ENCODE measurements at regions not wholly inside any gene's neighbourhood (a gene's known extent, or its start where the extent isn't known, plus 50 kb on each side); places are given as distances from the start of the nearest gene placed in this dataset.

DNA sequence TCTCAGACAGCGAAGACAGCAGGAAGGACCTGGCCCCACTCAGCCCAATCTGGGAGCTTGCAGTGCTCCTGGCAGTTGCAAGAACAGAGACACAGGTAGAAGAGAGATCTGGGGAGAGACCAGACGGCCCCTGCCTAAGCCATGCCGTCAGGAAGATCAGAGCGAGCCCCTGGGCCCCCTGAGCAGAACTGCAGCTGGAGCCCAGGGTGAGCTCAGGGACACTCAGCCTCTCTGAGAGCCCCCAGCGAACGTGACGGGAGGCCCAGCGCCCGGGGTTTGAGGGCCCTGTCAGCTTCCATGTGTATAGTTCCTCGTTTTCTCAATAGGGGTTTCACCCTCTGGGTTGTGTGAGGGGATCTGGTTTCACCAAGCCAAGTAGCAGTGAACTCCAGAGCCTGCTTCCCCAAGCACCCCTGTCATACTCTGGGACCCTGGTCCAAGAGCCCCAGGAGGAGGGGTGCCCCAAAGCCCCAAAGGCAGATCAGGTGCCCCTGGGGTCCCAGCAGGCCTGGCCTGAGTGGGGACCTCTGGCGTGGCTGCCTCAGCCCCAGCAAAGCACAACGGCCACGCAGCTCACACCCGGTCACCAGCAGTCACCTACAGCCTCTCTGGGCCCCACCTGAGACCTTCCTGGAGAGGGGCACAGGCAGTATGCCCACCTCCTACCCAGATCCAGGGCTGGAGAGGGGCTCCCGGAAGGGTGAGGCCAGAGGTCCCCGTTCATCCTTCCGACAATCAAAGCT lies 431.3 kb upstream of the MYT1L start:
- in situ Hi-C loops (cut with HindIII; ENCODE audit: low sequenced_read_pairs), result no loop called here

DNA sequence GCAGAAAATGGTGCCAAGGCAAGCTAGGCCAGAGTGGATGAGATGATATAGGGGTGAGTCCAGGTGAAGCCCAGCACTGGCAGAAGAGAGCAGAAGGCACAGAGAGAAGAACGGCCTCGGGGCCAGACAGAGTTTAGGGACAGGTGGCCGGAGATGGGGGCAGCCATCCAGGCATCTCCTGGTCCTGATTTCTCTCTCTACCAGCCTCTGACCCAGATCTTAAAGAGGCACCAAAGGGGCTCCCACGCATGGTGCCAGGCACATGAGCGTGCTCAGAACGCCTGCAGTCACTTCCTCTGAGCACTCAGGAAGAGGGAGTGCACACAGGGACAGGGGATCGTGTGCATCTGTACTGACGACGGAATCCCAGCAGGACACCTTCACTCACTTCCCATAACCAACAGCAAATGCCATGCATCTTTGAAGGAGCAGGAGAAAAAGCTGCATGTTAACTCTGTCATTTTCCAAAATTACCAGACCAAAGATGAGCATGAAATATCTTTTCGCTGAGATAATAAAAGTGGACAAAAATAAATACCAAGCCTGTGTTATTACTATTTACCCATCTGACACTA lies 427.8 kb upstream of the MYT1L start:
- in situ Hi-C loops (cut with HindIII; ENCODE audit: low sequenced_read_pairs), result no loop called here

DNA sequence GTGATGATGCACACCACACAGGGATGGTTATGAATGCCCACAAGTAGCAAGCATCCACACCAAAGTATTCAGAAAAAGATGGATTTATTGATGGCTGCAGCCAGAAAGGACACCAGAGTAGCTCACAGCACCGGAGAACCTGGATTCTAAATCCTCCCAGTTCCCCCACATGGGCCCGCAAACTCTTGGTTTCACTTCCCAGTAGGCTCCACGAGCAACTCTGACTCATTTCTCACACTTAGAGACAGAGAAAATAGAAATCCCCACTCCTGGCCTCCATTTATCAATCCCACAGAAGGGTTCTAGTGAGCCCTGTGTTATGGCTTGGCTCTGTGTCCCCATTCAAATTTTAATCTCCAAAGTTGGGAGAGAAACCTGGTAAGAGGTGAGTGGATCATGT lies 426.7 kb upstream of the MYT1L start:
- in situ Hi-C loops (cut with HindIII; ENCODE audit: low sequenced_read_pairs), result no loop called here

DNA sequence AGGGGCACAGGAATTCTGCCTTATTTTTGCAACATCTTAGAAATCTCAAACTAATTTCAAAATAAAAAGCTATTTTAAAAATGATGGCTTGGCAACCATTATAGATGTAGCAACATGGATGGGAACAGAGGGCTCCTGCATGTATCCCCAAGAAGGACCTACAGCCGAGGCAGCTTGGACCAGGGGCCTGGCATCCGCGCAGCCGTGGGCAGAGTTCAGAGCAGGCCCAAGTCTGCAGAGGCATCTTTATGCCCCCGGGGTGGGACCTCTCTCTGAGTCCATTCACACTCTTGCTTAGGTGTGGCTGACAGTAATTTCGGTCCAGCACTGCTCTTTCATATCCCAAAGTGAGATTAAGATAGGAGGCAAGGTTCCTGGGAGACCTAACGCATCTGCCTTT lies 425.8 kb upstream of the MYT1L start:
- in situ Hi-C loops (cut with HindIII; ENCODE audit: low sequenced_read_pairs), result no loop called here

DNA sequence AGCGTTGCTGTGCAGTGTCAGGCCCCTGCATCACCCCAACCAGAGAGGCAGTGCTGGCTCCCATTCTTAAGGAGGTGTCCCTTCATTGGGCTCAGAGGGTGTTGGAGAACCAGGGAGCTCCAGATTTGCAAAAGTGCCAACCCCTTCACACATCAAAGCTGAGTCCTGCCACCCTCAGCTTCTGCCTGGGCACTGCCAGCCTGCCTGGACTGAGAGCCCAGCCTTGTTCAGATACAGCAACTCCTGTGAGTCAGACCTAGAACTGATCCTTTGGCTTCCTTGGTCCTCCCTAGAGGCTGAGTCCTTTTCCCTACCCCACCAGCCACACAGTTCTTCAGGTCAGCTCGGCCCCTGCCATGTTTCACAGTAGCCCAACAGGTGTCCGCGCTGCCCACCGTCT lies 424.9 kb upstream of the MYT1L start:
- in situ Hi-C loops (cut with HindIII; ENCODE audit: low sequenced_read_pairs), result no loop called here

DNA sequence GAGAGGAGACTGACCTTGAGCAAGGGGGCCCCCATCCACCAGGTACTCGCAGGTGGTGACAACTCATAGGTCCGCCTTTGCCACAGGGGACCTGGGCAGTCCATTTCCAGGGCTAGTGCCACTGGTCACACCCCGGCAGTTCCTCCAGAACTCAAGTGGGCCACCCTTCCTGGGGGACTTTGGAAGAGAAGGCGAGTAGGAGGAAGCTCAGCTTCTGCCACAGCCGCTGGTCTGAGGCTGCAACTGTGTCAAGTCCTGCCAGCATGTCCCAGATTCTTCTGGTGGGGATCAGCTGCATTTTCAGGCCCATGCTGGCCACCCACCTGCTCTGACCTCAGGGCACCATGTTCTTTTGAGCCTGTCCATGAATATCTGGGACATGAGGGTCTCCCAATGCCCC lies 423.9 kb upstream of the MYT1L start:
- in situ Hi-C loops (cut with HindIII; ENCODE audit: low sequenced_read_pairs), result no loop called here

DNA sequence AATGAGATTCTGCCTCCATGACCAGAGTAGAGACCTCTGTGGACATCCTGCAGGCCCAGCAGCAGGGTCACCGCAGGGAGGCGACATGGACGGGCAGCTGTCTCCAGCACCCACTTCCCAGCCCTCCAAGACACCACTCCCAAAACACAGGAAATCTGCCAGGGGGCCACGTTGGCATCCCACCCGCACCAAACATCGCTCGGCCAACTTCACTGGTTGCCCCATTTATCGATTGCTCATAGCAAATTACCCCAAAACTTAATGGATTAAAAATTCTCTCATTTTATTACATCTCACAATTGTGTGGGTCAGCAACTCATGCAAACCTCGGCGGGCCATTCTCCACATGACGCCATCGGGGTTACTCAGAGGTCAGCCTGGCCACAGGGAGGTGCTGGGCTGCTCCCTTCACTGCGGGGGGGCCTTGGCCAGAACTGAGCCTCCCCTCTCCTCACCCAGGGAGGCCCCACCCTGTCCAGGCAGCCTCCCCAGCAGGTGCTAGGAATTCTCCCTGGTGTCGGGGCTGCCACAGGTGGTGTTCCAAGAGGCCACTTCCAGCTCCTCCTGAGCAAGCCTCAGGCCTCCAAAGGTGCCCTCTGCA lies 420.7 kb upstream of the MYT1L start:
- in situ Hi-C loops (cut with HindIII; ENCODE audit: low sequenced_read_pairs), result no loop called here

DNA sequence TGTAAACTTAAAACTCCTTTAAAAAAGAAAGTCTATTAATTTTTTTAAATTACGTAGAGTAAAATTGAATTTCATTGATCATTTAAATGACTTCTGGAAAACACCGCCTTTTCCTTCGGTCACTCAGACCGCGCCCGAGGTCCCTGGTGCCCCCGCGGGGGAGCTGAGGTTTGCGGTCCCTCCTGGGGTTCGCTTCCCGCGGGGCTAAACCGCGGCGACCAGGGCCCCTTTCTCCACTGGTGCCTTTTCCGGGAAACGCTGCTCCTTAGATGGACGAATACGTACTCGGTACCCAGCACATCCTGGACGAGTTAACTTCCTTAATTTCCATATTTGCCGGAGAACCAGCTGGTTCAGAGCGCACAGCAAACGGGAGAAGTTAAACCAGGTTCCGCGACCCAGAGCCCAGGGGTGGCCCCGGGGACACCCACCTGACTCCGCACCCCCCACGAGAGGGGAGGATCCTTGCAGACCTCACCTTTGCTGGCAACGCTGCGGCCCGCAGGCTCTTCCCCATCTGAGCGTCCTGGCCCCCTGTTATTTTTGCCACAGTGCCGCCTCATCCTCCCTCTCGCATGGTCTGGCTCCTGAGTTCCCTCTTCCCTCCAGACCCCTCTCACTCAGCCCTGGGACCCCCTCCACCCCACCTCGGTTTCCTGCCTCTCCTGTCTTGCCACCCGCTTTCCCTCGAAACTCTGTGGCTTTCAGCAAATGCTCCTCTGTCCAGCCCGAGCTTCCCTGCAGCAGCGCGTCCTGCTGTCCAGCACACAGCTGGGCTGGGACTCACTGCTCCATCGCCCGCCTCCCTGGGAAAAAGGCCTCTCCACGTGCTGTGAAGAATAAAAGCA lies 420.0 kb upstream of the MYT1L start:
- in situ Hi-C loops (cut with HindIII; ENCODE audit: low sequenced_read_pairs), result no loop called here

DNA sequence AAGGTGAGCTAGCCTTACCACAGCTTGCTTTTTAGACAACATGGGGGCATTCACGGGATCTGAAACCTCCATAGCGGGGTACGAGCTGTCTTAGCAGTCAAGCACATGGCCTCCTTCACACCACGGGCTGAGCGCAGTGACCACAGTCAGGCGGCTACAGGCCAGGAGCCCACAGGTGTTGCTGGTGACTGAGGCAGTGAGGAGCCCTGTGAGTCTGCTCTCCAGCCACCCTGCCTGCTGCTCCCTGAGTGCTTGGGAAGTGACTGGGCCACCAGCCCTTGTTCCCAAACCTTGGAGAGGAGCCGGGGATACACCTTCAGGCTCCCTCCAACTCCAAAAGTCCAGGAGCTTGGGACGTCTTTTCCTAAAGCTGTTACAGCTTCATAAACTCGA lies 418.1 kb upstream of the MYT1L start:
- in situ Hi-C loops (cut with HindIII; ENCODE audit: low sequenced_read_pairs), result no loop called here

DNA sequence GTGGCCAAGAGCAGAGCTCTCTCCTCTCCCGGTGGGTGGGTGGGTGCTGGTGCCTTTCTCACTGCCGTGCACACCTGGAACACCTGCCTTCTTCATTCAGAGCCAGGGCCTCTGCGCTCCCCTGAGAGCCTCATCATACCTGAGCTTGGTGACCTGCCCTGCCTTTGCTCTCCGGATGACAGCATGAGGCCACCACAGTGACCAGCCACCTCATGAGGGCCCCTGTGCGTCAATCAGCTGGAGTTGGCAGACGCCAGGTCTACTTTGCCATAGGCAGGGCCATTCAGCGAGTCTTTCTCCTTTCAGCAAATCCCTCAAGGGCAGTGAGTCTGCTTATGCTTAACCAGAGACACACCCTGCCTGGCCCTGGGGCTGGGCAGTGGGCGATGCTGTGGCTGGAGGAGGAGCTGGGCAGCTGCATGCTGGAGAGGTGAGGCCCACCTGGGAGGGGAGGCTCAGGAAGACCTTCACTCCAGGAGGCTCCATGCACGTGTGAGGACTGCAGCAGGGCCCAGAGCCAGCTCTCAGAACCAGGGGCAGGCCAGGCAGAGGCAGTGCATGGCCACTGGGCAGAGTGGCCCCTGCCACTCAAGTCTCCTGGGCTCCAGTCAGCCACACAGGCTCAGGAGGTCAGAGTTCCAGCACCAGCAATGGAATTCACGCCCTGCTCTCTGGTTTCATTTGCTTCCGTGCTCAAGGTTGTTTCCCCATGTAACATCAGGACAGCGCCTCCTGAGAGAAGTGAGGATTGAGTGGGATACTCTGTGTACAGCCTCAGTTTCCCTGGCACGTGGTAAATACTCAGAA lies 417.5 kb upstream of the MYT1L start:
- in situ Hi-C loops (cut with HindIII; ENCODE audit: low sequenced_read_pairs), result no loop called here

DNA sequence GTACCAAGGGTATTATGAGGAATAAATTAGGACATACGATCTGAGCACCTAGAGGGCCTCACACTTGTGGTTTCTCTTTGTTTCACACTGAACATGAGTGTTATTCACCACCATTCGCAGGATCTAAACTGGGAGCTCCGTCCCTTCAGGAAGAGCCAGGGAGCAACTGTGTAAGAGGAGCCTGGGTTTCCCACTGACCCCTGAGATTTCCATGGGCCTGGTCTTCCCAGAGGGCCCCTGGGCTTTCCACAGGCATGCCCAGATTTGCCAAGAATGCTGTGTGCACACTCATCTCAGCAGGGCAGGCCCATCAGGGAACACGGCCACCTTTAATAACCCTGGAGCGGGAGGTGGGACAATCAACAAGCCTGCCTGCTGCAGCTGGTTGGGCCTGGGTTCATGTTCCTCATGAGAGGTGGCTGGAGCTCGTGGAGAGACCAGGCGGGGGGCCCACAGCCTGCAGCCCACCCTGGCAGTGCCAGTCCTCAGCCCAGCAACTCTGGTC lies 416.8 kb upstream of the MYT1L start:
- in situ Hi-C loops (cut with HindIII; ENCODE audit: low sequenced_read_pairs), result no loop called here

DNA sequence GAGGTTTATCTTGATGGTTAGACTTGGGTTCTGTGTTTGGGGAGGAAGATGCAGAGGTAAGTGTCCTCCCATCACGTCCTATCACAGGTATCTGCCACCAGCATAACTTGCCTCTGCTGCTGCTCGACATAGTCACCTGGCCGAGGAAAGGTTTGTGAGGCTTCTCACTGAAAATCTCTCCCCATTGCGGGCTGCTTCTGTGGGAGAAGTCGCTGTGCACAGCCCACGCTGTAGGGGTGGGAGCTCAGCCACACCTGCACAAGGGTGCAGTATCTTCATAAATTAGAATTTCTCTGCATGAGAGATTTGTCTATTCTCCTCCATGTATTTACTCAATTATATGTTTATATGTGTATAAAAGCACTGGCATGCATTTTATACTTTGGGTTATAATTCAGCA lies 415.7 kb upstream of the MYT1L start:
- in situ Hi-C loops (cut with HindIII; ENCODE audit: low sequenced_read_pairs), result no loop called here

DNA sequence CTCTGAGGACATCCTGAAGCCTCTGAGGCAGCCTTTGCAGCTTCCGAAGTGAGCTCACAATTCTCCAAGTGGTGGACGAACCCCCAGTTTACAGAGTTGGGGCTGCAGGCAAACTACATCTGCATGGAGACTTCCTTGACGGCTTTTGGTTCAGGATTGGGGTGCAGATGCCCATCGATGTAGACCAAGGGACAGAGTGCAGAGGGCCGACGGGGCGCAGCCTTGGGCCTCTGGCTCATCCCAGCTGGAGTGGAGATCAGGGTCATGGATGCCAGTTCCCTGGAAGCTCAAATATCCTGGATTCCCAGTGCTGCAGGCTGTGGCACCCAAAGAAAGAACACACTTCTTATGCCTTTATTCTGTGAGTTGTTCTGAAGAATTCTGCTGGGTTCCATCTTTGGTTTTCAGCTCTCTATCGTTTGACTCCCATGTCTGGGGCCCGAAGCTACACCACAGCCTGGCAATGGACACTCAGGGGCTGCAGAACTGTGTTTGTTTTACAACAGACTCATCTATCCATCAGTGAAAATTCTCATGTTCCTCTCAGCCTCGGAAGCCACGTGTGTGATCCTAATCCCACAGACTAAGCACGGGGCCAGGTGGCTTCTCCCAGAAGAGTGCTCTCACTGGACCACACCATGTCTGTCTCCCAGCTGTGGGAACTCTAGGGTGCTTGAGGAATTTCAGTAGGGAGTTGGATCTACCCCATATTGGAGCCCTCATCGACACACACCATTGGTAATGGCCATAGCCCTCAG lies 414.1 kb upstream of the MYT1L start:
- in situ Hi-C loops (cut with HindIII; ENCODE audit: low sequenced_read_pairs), result no loop called here

DNA sequence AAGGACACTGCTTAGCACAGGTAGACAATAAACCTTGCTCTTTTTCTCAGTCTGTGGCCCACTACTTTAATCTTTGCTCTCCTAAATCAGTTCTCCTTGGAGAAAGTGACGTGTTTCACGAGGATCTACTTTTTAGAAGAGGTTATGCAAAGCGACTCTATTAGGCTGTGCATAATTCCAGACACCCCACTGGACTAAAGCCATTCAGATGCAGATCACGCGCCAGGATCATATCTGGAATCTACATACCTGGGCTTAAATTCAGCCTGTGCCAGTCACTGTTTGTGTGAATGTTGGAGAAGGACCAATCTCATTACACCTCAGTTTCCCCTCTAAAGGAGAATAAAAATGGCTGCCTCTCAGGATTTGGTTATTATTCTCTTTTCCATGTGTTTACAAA lies 413.0 kb upstream of the MYT1L start:
- in situ Hi-C loops (cut with HindIII; ENCODE audit: low sequenced_read_pairs), result no loop called here

DNA sequence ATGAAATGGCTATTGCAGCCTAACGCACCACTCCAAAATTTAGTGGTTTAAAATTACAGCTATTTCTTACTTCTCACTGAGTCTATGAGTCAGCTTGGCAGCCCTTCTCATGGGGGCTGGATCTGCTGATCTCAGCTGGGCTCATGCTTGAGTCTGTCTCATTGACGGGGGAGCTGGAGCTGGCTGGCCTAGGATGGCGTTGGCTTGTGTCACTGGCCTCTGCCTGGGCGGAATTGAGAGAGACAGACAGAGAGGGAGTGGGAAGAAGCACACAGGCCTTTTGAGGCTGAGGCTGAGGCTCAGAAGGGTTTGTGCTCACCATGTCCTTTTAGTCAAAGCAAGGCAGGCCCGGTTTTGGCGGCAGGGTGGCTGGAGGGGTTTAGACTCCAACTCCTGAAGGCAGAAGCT lies 412.1 kb upstream of the MYT1L start:
- in situ Hi-C loops (cut with HindIII; ENCODE audit: low sequenced_read_pairs), result no loop called here

DNA sequence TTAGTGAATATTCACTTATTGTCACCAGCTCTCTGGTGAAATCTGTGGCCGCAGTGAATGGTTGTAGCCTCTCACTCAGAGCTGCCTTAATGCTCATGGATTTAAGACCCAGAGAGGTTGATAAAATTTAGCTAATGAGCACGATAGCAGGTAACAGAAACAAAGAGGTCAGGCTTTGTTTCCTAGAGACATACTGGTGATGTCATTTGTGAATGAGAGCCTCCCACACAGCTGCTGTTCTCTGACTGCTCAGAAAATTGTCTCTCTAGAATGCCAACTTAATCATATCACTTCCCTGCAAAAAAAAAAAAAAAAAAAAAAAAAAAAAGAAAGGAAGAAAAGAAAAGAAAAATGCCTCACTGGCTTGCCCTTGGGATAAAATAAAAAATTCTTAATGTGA lies 411.7 kb upstream of the MYT1L start:
- in situ Hi-C loops (cut with HindIII; ENCODE audit: low sequenced_read_pairs), result no loop called here

DNA sequence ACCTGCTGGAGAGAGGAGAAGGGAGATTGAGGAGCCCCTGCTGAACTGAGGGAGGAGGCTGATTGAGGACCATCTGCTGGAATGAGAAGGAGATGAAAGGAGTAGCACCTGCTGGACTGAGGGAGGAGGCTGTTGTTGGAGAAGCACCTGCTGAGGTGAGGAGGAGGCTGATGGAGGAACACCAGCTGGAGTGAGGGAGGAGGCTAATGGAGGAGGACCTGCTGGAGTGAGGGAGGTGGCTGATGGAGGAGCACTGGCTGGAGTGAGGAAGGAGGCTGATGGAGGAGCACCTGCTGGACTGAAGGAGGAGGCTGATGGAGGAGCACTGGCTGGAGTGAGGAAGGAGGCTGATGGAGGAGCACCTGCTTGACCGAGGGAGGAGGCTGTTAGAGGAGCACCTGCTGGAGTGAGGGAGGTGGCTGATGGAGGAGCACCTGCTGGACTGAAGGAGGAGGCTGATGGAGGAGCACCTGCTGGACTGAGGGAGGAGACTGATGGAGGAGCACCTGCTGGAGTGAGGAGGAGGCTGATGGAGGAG lies 409.2 kb upstream of the MYT1L start:
- in situ Hi-C loops (cut with HindIII; ENCODE audit: low sequenced_read_pairs), result no loop called here

DNA sequence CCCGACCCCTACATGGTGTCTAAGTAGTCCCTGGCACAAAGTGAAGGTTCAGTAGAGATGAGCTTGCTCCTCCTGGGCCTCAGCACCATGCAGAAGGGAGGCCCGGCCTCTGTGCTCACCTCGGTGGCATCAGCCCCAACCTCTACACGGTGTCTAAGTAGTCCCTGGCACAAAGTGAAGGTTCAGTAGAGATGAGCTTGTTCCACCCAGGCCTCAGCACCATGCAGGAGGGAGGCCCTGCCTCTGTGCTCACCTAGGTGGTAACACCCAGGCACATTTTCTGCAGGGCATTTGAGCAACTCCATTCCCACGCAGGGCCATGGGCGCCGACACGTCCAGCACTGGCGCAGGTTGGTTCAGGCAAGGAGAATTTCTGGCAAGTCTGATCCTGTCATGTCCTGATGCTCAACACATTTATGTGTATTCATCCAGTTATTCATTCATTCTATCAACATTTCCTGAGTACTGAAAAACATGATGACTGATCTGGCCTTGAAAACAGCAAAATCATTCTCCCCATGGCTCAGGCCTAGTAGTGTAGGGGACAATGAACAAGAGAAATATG lies 408.2 kb upstream of the MYT1L start:
- in situ Hi-C loops (cut with HindIII; ENCODE audit: low sequenced_read_pairs), result no loop called here

DNA sequence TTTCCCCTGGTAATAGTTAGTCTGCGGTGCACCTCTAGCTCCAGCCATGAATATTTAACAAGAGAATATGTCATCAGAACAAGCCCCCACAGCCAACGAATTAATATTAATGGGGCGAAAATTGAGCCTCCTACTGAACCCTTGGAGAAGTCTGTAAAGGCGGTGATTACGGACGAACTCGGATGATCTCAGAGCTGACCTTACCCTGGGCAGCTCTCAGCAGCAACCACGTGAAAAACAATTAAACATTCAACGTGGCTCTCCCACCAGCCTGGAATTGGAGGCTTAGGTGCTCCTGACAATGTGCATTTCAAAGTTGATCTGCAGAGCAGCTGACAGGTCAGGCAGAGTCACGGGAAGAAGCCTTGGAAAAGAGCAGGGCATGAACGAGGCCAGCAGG lies 407.6 kb upstream of the MYT1L start:
- in situ Hi-C loops (cut with HindIII; ENCODE audit: low sequenced_read_pairs), result no loop called here

Data from endothelial cell of hepatic sinusoid (primary cell).